HepG2 (cell line): ENCODE measurements at regions not wholly inside any gene's neighbourhood (a gene's known extent, or its start where the extent isn't known, plus 50 kb on each side); places are given as distances from the start of the nearest gene placed in this dataset.

Experiments
- ATAD3A ChIP-seq: sonication (generic); formaldehyde crosslinking; IDR thresholded peaks from 2 replicates; pipeline ENCODE4 v1.4.0; 2020; ENCODE audit warnings: missing genetic modification reagents
- JARID2 ChIP-seq: sonication (generic); formaldehyde crosslinking; IDR thresholded peaks from 2 replicates; pipeline ENCODE4 v1.8.1; 2023; ENCODE audit warnings: missing genetic modification reagents, inconsistent platforms; ENCODE audit not compliant: insufficient replicate concordance
- KDM6A ChIP-seq: IDR thresholded peaks from 2 replicates; pipeline ENCODE4 v1.6.1; 2016; ENCODE audit warnings: low read depth
- SOX6 ChIP-seq, 2 experiments: fragments of 450-650 bp in 1 of 2; sonication (generic) in 1 of 2; formaldehyde crosslinking in 1 of 2; IDR thresholded peaks; 2 replicates each; pipeline versions ENCODE4 v1.4.0 to v1.6.1; 2017 to 2020; ENCODE audit warnings: antibody characterized with exemption in 1 of 2, mild to moderate bottlenecking in 1 of 2, missing genetic modification reagents in 1 of 2
- ZBTB49 ChIP-seq: sonication (generic); formaldehyde crosslinking; IDR thresholded peaks from 2 replicates; pipeline ENCODE4 v1.4.0; 2020; ENCODE audit warnings: missing genetic modification reagents, borderline replicate concordance
- TF ChIP-seq, protein P1 (sequence below): IDR thresholded peaks from 2 replicates; pipeline ENCODE4 v1.4.0; 2020; ENCODE audit warnings: mild to moderate bottlenecking, missing genetic modification reagents
- TF ChIP-seq, protein P2 (sequence below): IDR thresholded peaks from 2 replicates; pipeline ENCODE4 v1.6.1; 2016; ENCODE audit warnings: low read depth, missing genetic modification reagents, missing compliant biosample characterization

GRCh38 chr3:4052706-4053105 lies 250.5 kb upstream of the SETMAR start (continued):
- TF ChIP-seq, protein P1, sequence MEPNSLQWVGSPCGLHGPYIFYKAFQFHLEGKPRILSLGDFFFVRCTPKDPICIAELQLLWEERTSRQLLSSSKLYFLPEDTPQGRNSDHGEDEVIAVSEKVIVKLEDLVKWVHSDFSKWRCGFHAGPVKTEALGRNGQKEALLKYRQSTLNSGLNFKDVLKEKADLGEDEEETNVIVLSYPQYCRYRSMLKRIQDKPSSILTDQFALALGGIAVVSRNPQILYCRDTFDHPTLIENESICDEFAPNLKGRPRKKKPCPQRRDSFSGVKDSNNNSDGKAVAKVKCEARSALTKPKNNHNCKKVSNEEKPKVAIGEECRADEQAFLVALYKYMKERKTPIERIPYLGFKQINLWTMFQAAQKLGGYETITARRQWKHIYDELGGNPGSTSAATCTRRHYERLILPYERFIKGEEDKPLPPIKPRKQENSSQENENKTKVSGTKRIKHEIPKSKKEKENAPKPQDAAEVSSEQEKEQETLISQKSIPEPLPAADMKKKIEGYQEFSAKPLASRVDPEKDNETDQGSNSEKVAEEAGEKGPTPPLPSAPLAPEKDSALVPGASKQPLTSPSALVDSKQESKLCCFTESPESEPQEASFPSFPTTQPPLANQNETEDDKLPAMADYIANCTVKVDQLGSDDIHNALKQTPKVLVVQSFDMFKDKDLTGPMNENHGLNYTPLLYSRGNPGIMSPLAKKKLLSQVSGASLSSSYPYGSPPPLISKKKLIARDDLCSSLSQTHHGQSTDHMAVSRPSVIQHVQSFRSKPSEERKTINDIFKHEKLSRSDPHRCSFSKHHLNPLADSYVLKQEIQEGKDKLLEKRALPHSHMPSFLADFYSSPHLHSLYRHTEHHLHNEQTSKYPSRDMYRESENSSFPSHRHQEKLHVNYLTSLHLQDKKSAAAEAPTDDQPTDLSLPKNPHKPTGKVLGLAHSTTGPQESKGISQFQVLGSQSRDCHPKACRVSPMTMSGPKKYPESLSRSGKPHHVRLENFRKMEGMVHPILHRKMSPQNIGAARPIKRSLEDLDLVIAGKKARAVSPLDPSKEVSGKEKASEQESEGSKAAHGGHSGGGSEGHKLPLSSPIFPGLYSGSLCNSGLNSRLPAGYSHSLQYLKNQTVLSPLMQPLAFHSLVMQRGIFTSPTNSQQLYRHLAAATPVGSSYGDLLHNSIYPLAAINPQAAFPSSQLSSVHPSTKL (CRISPR knock-in tag) = no peak
- TF ChIP-seq JARID2 (CRISPR knock-in tag) (no peak), ATAD3A (no peak), SOX6 (IDR thresholded peaks at IDR 0.05) (no peak), SOX6 (CRISPR knock-in tag; IDR thresholded peaks at IDR 0.05) (no peak), ZBTB49 (CRISPR knock-in tag) (no peak), KDM6A (CRISPR knock-in tag) (no peak)
- TF ChIP-seq, protein P2, sequence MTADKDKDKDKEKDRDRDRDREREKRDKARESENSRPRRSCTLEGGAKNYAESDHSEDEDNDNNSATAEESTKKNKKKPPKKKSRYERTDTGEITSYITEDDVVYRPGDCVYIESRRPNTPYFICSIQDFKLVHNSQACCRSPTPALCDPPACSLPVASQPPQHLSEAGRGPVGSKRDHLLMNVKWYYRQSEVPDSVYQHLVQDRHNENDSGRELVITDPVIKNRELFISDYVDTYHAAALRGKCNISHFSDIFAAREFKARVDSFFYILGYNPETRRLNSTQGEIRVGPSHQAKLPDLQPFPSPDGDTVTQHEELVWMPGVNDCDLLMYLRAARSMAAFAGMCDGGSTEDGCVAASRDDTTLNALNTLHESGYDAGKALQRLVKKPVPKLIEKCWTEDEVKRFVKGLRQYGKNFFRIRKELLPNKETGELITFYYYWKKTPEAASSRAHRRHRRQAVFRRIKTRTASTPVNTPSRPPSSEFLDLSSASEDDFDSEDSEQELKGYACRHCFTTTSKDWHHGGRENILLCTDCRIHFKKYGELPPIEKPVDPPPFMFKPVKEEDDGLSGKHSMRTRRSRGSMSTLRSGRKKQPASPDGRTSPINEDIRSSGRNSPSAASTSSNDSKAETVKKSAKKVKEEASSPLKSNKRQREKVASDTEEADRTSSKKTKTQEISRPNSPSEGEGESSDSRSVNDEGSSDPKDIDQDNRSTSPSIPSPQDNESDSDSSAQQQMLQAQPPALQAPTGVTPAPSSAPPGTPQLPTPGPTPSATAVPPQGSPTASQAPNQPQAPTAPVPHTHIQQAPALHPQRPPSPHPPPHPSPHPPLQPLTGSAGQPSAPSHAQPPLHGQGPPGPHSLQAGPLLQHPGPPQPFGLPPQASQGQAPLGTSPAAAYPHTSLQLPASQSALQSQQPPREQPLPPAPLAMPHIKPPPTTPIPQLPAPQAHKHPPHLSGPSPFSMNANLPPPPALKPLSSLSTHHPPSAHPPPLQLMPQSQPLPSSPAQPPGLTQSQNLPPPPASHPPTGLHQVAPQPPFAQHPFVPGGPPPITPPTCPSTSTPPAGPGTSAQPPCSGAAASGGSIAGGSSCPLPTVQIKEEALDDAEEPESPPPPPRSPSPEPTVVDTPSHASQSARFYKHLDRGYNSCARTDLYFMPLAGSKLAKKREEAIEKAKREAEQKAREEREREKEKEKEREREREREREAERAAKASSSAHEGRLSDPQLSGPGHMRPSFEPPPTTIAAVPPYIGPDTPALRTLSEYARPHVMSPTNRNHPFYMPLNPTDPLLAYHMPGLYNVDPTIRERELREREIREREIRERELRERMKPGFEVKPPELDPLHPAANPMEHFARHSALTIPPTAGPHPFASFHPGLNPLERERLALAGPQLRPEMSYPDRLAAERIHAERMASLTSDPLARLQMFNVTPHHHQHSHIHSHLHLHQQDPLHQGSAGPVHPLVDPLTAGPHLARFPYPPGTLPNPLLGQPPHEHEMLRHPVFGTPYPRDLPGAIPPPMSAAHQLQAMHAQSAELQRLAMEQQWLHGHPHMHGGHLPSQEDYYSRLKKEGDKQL = no peak
